Fibroblast of lung (primary cell): ENCODE measurements at regions not wholly inside any gene's neighbourhood (a gene's known extent, or its start where the extent isn't known, plus 50 kb on each side); places are given as distances from the start of the nearest gene placed in this dataset.

ENCODE experiments used
- DNase-seq, 2 donors: peaks; one replicate each; pipeline versions ENCODE4 v3.0.0 to v3.0.0-alpha.2; 2010; ENCODE audit warnings: low read depth in 2 of 2
- H2AFZ ChIP-seq: 2 replicates; pipeline ENCODE4 v1.5.1; 2012; ENCODE audit warnings: low read length, control low read depth, inconsistent platforms
- H3K27ac ChIP-seq: 2 replicates; pipeline ENCODE4 v1.5.1; 2011; ENCODE audit warnings: low read length, control low read depth; ENCODE audit not compliant: insufficient read depth
- H3K27me3 ChIP-seq: 2 replicates; pipeline ENCODE4 v1.5.1; 2011; ENCODE audit warnings: mild to moderate bottlenecking, low read length; ENCODE audit not compliant: control insufficient read depth, insufficient read depth
- H3K36me3 ChIP-seq: 2 replicates; pipeline ENCODE4 v1.5.1; 2011; ENCODE audit warnings: low read length; ENCODE audit not compliant: control insufficient read depth, insufficient read depth
- H3K4me1 ChIP-seq: 2 replicates; pipeline ENCODE4 v1.5.1; 2011; ENCODE audit warnings: low read length; ENCODE audit not compliant: control insufficient read depth, insufficient read depth; ENCODE audit errors: extremely low read depth
- H3K4me2 ChIP-seq: 2 replicates; pipeline ENCODE4 v1.5.1; 2011; ENCODE audit warnings: low read length, control low read depth; ENCODE audit not compliant: insufficient read depth; ENCODE audit errors: extremely low read depth
- H3K4me3 ChIP-seq, 4 experiments: fragments of 200-600 bp in 1 of 4; sonication (generic) in 1 of 4; replicated peaks in 1 of 4; 2 replicates each; pipeline ENCODE4 v1.5.1; 2011 to 2016; ENCODE audit warnings: low read length in 4 of 4, low read depth in 3 of 4, mild to moderate bottlenecking in 3 of 4, control low read depth in 2 of 4, inconsistent platforms in 1 of 4, mixed read lengths in 1 of 4; ENCODE audit not compliant: insufficient read depth in 1 of 4; ENCODE audit errors: control extremely low read depth in 1 of 4
- H3K79me2 ChIP-seq: 2 replicates; pipeline ENCODE4 v1.5.1; 2012; ENCODE audit warnings: mild to moderate bottlenecking, low read length, inconsistent platforms; ENCODE audit not compliant: control insufficient read depth, insufficient read depth
- H3K9ac ChIP-seq: 2 replicates; pipeline ENCODE4 v1.5.1; 2011; ENCODE audit warnings: mild to moderate bottlenecking, low read length, control low read depth; ENCODE audit not compliant: insufficient read depth
- H3K9me3 ChIP-seq: 2 replicates; pipeline ENCODE4 v1.5.1; 2012; ENCODE audit warnings: low read depth, low read length; ENCODE audit not compliant: control insufficient read depth, insufficient read depth
- H4K20me1 ChIP-seq: 2 replicates; pipeline ENCODE4 v1.5.1; 2011; ENCODE audit warnings: low read length; ENCODE audit not compliant: control insufficient read depth, insufficient read depth; ENCODE audit errors: extremely low read depth
- CTCF ChIP-seq, 2 donors: IDR thresholded peaks in 1 of 2; conservative IDR thresholded peaks in 1 of 2; 1 replicate in 1 of 2; 2 replicates in 1 of 2; pipeline ENCODE4 v1.5.1; 2011 to 2012; ENCODE audit warnings: low read length in 2 of 2, control low read depth in 1 of 2, inconsistent platforms in 1 of 2, low read depth in 1 of 2, mild to moderate bottlenecking in 1 of 2
- EZH2 ChIP-seq: IDR thresholded peaks from 2 replicates; pipeline ENCODE4 v1.5.1; 2012; ENCODE audit warnings: low read length, control low read depth, mild to moderate bottlenecking; ENCODE audit errors: missing control alignments

- no peak for TF ChIP-seq CTCF (conservative IDR thresholded peaks at IDR 0.05 in 1 of 2, IDR thresholded peaks at IDR 0.05 in 1 of 2; ENCODE audit: low read depth in 1 of 2, low read length in 2 of 2)
- no peaks in the 10 kb centered on the region for H3K27me3 ChIP-seq
- no peaks in the 10 kb centered on the region for H3K4me1 ChIP-seq
- H3K36me3 ChIP-seq, result no peaks in the 10 kb centered on the region
- H2AFZ ChIP-seq, result no peak overlapping the region
- no peak for DNase-seq
- H3K27ac ChIP-seq, result no peak overlapping the region
- H4K20me1 ChIP-seq, result no peaks in the 10 kb centered on the region
- H3K4me2 ChIP-seq, result no peak overlapping the region
- no peaks in the 10 kb centered on the region for H3K9me3 ChIP-seq
- H3K79me2 ChIP-seq, result no peaks in the 10 kb centered on the region
- H3K9ac ChIP-seq, result no peak overlapping the region
- no peak overlapping the region for H3K4me3 ChIP-seq
Measured at GRCh38 chr3:74409066-74409465, 205.4 kb downstream of the CNTN3 start.

GRCh38 chr3:74403307-74403706 lies 211.2 kb downstream of the CNTN3 start:
- H3K4me2 ChIP-seq, result no peak overlapping the region
- H3K79me2 ChIP-seq, result no peaks in the 10 kb centered on the region
- H2AFZ ChIP-seq, result no peak overlapping the region
- H3K27me3 ChIP-seq, result no peaks in the 10 kb centered on the region
- TF ChIP-seq CTCF (conservative IDR thresholded peaks at IDR 0.05 in 1 of 2, IDR thresholded peaks at IDR 0.05 in 1 of 2; ENCODE audit: low read depth in 1 of 2, low read length in 2 of 2) (no peak), EZH2 (no peak)
- H3K9ac ChIP-seq, result no peak overlapping the region
- H3K36me3 ChIP-seq, result no peaks in the 10 kb centered on the region
- no peak for DNase-seq
- H4K20me1 ChIP-seq, result no peaks in the 10 kb centered on the region
- no peak overlapping the region for H3K27ac ChIP-seq
- no peak overlapping the region for H3K4me3 ChIP-seq
- no peaks in the 10 kb centered on the region for H3K4me1 ChIP-seq
- no peaks in the 10 kb centered on the region for H3K9me3 ChIP-seq

DNA sequence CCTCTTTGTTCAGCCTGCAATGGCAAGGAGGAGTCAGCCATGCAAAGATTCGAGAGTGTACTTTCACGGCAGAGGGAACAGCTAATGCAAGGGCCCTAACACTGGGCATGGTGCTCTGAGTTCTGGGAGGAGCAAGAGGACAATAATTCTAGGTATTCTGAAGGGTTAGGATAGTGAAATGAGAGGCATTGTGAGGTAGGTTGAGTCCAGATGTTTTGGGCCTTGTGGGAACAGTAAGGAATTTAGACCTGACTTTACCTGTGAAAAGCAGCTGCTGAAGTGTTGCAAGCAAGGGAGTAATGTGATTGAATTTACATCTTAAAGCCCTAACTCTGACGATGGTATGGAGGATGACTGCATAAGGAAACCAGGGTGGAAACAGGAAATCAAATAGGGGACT lies 211.6 kb downstream of the CNTN3 start:
- H3K27ac ChIP-seq, result no peak overlapping the region

More for the DNA sequence above, 211.6 kb downstream of the CNTN3 start:
- TF ChIP-seq EZH2, result no peak
- TF ChIP-seq CTCF (conservative IDR thresholded peaks at IDR 0.05 in 1 of 2, IDR thresholded peaks at IDR 0.05 in 1 of 2; ENCODE audit: low read depth in 1 of 2, low read length in 2 of 2), result no peak
- Histone ChIP-seq H3K9ac (no peak overlapping the region), H3K79me2 (no peaks in the 10 kb centered on the region), H4K20me1 (no peaks in the 10 kb centered on the region), H3K4me1 (no peaks in the 10 kb centered on the region), H3K4me3 (no peak overlapping the region), H3K4me2 (no peak overlapping the region), H3K27me3 (no peaks in the 10 kb centered on the region), H3K9me3 (no peaks in the 10 kb centered on the region), H2AFZ (no peak overlapping the region), H3K36me3 (no peaks in the 10 kb centered on the region)
- no peak for DNase-seq
